ENCODE measurements at regions not wholly inside any gene's neighbourhood (a gene's known extent, or its start where the extent isn't known, plus 50 kb on each side); places are given as distances from the start of the nearest gene placed in this dataset.

GRCh38 chr4:123516576-123516975 is 120.0 kb downstream of the SPRY1 start:
- DNase-seq = no peak
- TF ChIP-seq, protein P1, sequence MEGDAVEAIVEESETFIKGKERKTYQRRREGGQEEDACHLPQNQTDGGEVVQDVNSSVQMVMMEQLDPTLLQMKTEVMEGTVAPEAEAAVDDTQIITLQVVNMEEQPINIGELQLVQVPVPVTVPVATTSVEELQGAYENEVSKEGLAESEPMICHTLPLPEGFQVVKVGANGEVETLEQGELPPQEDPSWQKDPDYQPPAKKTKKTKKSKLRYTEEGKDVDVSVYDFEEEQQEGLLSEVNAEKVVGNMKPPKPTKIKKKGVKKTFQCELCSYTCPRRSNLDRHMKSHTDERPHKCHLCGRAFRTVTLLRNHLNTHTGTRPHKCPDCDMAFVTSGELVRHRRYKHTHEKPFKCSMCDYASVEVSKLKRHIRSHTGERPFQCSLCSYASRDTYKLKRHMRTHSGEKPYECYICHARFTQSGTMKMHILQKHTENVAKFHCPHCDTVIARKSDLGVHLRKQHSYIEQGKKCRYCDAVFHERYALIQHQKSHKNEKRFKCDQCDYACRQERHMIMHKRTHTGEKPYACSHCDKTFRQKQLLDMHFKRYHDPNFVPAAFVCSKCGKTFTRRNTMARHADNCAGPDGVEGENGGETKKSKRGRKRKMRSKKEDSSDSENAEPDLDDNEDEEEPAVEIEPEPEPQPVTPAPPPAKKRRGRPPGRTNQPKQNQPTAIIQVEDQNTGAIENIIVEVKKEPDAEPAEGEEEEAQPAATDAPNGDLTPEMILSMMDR (IDR thresholded peaks at IDR 0.05) = no peak
- Histone ChIP-seq H3K27me3 (no peaks in the 10 kb centered on the region), H3K27ac (no peak overlapping the region), H3K4me3 (no peak overlapping the region), H3K4me1 (no peaks in the 10 kb centered on the region), H3K36me3 (no peaks in the 10 kb centered on the region), H3K9me3 (no peaks in the 10 kb centered on the region)
- intact Hi-C loops (cut with DNase I) = no loop called here
- no peak for ATAC-seq

- Histone ChIP-seq H3K4me3 (no peak overlapping the region), H3K27ac (no peak overlapping the region), H3K36me3 (no peaks in the 10 kb centered on the region), H3K9me3 (no peaks in the 10 kb centered on the region), H3K4me1 (no peaks in the 10 kb centered on the region), H3K27me3 (no peaks in the 10 kb centered on the region)
- intact Hi-C loops (cut with DNase I) = no loop called here
- TF ChIP-seq, protein P1 (IDR thresholded peaks at IDR 0.05) = no peak
- ATAC-seq (no peak), DNase-seq (no peak)
Measured at GRCh38 chr4:123517176-123517575, 120.6 kb downstream of the SPRY1 start.

DNA sequence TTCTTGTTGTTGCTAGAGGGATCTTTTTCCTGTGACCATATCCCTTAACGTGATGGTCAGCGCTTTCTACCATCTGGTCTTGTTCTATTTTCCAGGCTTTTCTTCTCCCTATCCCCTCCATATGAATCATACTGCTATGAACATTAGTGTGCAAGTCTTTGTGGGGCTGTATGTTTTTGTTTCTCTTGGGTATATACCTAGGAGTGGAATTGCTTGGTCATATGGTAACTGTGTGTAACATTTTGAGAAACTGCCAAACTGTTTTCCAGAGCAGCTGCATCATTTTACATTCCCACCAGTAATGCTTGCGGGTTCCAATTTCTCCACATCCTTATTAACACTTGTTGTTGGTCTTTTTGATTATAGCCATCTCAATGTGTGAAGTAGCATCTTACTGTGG is 121.4 kb downstream of the SPRY1 start:
- no peaks in the 10 kb centered on the region for H3K36me3 ChIP-seq
- no peaks in the 10 kb centered on the region for H3K4me1 ChIP-seq
- H3K27ac ChIP-seq = no peak overlapping the region
- ATAC-seq (no peak), DNase-seq (no peak)
- TF ChIP-seq, protein P1 (IDR thresholded peaks at IDR 0.05) = no peak
- intact Hi-C loops (cut with DNase I) = no loop called here
- H3K4me3 ChIP-seq = no peak overlapping the region
- H3K9me3 ChIP-seq = no peaks in the 10 kb centered on the region
- H3K27me3 ChIP-seq = no peaks in the 10 kb centered on the region

GRCh38 chr4:123520325-123520724 is 123.7 kb downstream of the SPRY1 start:
- Histone ChIP-seq H3K4me1 (no peaks in the 10 kb centered on the region), H3K36me3 (no peaks in the 10 kb centered on the region), H3K4me3 (no peak overlapping the region), H3K27ac (no peak overlapping the region), H3K9me3 (no peaks in the 10 kb centered on the region), H3K27me3 (no peaks in the 10 kb centered on the region)
- intact Hi-C loops (cut with DNase I) = no loop called here
- TF ChIP-seq, protein P1 (IDR thresholded peaks at IDR 0.05) = no peak
- no peak for ATAC-seq
- no peak for DNase-seq

DNA sequence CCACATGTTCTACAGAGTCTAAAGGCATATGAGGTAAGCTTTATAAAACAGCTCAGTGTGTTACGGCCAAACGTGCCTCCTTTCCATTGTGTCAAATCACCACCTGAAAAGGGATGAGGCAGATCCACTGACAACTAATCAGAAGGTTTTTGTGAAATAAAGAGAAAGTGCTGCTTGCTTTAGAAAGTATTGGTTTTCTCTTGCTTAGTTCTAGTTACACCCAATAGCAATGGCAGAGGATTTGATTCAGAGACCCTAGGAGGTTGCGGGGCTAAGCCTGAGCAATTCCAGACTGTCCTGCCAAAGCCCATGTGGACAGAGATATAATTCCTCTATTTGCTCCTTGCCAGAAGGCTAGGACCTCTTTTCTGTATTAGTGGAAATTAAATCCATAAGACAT is 125.5 kb downstream of the SPRY1 start:
- no peaks in the 10 kb centered on the region for H3K4me1 ChIP-seq
- no peak overlapping the region for H3K27ac ChIP-seq
- no peak overlapping the region for H3K4me3 ChIP-seq
- TF ChIP-seq, protein P1 (IDR thresholded peaks at IDR 0.05) = no peak
- H3K36me3 ChIP-seq = no peaks in the 10 kb centered on the region
- no peaks in the 10 kb centered on the region for H3K27me3 ChIP-seq
- intact Hi-C loops (cut with DNase I) = no loop called here
- H3K9me3 ChIP-seq = no peaks in the 10 kb centered on the region
- no peak for ATAC-seq
- no peak for DNase-seq

GRCh38 chr4:123522646-123523045 is 126.1 kb downstream of the SPRY1 start:
- ATAC-seq (no peak), DNase-seq (no peak)
- Histone ChIP-seq H3K9me3 (no peaks in the 10 kb centered on the region), H3K36me3 (no peaks in the 10 kb centered on the region), H3K4me1 (no peaks in the 10 kb centered on the region), H3K27me3 (no peaks in the 10 kb centered on the region), H3K27ac (no peak overlapping the region), H3K4me3 (no peak overlapping the region)
- TF ChIP-seq, protein P1 (IDR thresholded peaks at IDR 0.05) = no peak
- intact Hi-C loops (cut with DNase I) = no loop called here
